Smooth muscle cell (in vitro differentiated cells): ENCODE measurements at regions not wholly inside any gene's neighbourhood (a gene's known extent, or its start where the extent isn't known, plus 50 kb on each side); places are given as distances from the start of the nearest gene placed in this dataset.
A peak's percentile ranks its signal among the peaks of the same experiment; 100 is the strongest.

Experiments used
- DNase-seq: peaks from one replicate; lab custom pipeline; 2025; ENCODE audit not compliant: unreplicated experiment; lab: John Stamatoyannopoulos, UW
- H2AFZ ChIP-seq: fragments of 200-600 bp; sonication (generic); 2 replicates; pipeline ENCODE4 v1.6.0; 2016; ENCODE audit warnings: antibody characterized with exemption, low read depth, mild to moderate bottlenecking
- H3F3A ChIP-seq: fragments of 200-600 bp; sonication (generic); 2 replicates; pipeline ENCODE4 v1.6.0; 2017; ENCODE audit warnings: antibody characterized with exemption, low read depth
- H3K27ac ChIP-seq: fragments of 200-600 bp; sonication (generic); 2 replicates; pipeline ENCODE4 v1.5.1; 2016; ENCODE audit warnings: low read depth, mild to moderate bottlenecking
- H3K27me3 ChIP-seq: fragments of 200-600 bp; sonication (generic); 2 replicates; pipeline ENCODE4 v1.6.1; 2016; ENCODE audit warnings: low read depth, mild to moderate bottlenecking
- H3K36me3 ChIP-seq: fragments of 200-600 bp; sonication (generic); 2 replicates; pipeline ENCODE4 v1.5.1; 2016; ENCODE audit warnings: low read depth
- H3K4me1 ChIP-seq: fragments of 200-600 bp; sonication (generic); 2 replicates; pipeline ENCODE4 v1.5.1; 2016; ENCODE audit warnings: low read depth
- H3K4me2 ChIP-seq: fragments of 200-600 bp; sonication (generic); 2 replicates; pipeline ENCODE4 v1.6.0; 2016; ENCODE audit warnings: mild to moderate bottlenecking
- H3K4me3 ChIP-seq: fragments of 200-600 bp; sonication (generic); 2 replicates; pipeline ENCODE4 v1.5.1; 2016; ENCODE audit warnings: mild to moderate bottlenecking
- H3K79me2 ChIP-seq: fragments of 200-600 bp; sonication (generic); 2 replicates; pipeline ENCODE4 v1.6.0; 2016; ENCODE audit warnings: low read depth, mild to moderate bottlenecking
- H3K9ac ChIP-seq: fragments of 200-600 bp; sonication (generic); 2 replicates; pipeline ENCODE4 v1.6.0; 2016; ENCODE audit warnings: low read depth
- H3K9me3 ChIP-seq: fragments of 200-600 bp; sonication (generic); replicated peaks from 2 replicates; pipeline ENCODE4 v1.5.1; 2016; ENCODE audit warnings: low read depth
- H4K20me1 ChIP-seq: fragments of 200-600 bp; sonication (generic); 2 replicates; pipeline ENCODE4 v1.6.0; 2016; ENCODE audit warnings: low read depth
- CTCF ChIP-seq: fragments of 200-600 bp; sonication (generic); IDR thresholded peaks from 2 replicates; pipeline ENCODE4 v1.5.1; 2017; ENCODE audit warnings: borderline replicate concordance, mild to moderate bottlenecking, antibody characterized with exemption; ENCODE audit not compliant: insufficient read depth, poor library complexity, severe bottlenecking
- WGBS: methylation state at CpG from one replicate; pipeline ENCODE4 v1.1.7; 2016; ENCODE audit warnings: low lambda C conversion rate; 5-methylcytosine and 5-hydroxymethylcytosine counted together

GRCh38 chr3:86794361-86795065 is 196.4 kb downstream of the VGLL3 start:
- H3K27ac ChIP-seq: peak overlapping the region; percentile 95
- TF ChIP-seq CTCF: no peak
- no peak overlapping the region for H3K4me3 ChIP-seq

GRCh38 chr3:86793786-86794185 is 197.2 kb downstream of the VGLL3 start:
- Histone ChIP-seq H3K9me3 (no peaks in the 10 kb centered on the region), H3K79me2 (no peaks in the 10 kb centered on the region), H3K9ac (peak overlapping the region; percentile 79), H4K20me1 (no peaks in the 10 kb centered on the region), H3K4me1 (peaks cover 23% of the 10 kb centered on the region), H3K36me3 (no peaks in the 10 kb centered on the region), H3K27ac (peak overlapping the region; percentile 95), H3F3A (peaks cover 6% of the 10 kb centered on the region), H3K4me2 (peak overlapping the region; percentile 66), H3K4me3 (no peak overlapping the region), H3K27me3 (no peaks in the 10 kb centered on the region), H2AFZ (no peak overlapping the region)
- no peak for DNase-seq
- WGBS: 0% methylated on average over 1 of the region's 1 CpG
- TF ChIP-seq CTCF: no peak

More at GRCh38 chr3:86794361-86795065, 196.4 kb downstream of the VGLL3 start:
- peak overlapping the region; percentile 77 for H2AFZ ChIP-seq
- H3K4me2 ChIP-seq: peak overlapping the region; percentile 66
- H3K27me3 ChIP-seq: no peaks in the 10 kb centered on the region
- 45% methylated on average over 3 of the region's 3 CpGs for WGBS
- H3K9ac ChIP-seq: peak overlapping the region; percentile 79
- peaks cover 6% of the 10 kb centered on the region for H3F3A ChIP-seq
- no peak for DNase-seq
- H3K36me3 ChIP-seq: no peaks in the 10 kb centered on the region
- H3K4me1 ChIP-seq: peaks cover 23% of the 10 kb centered on the region
- no peaks in the 10 kb centered on the region for H3K9me3 ChIP-seq
- no peaks in the 10 kb centered on the region for H4K20me1 ChIP-seq
- H3K79me2 ChIP-seq: no peaks in the 10 kb centered on the region

GRCh38 chr3:86792316-86792715 is 198.6 kb downstream of the VGLL3 start:
- Histone ChIP-seq H3K4me2 (no peak overlapping the region), H3K4me1 (peaks cover 23% of the 10 kb centered on the region), H3K4me3 (no peak overlapping the region), H3K27ac (no peak overlapping the region), H3F3A (peaks cover 6% of the 10 kb centered on the region), H3K36me3 (no peaks in the 10 kb centered on the region), H3K79me2 (no peaks in the 10 kb centered on the region), H3K27me3 (no peaks in the 10 kb centered on the region), H2AFZ (no peak overlapping the region), H3K9me3 (no peaks in the 10 kb centered on the region), H3K9ac (no peak overlapping the region), H4K20me1 (no peaks in the 10 kb centered on the region)
- DNase-seq: no peak
- no peak for TF ChIP-seq CTCF
